ENCODE measurements at regions not wholly inside any gene's neighbourhood (a gene's known extent, or its start where the extent isn't known, plus 50 kb on each side); places are given as distances from the start of the nearest gene placed in this dataset.

- TF ChIP-seq, protein P1, sequence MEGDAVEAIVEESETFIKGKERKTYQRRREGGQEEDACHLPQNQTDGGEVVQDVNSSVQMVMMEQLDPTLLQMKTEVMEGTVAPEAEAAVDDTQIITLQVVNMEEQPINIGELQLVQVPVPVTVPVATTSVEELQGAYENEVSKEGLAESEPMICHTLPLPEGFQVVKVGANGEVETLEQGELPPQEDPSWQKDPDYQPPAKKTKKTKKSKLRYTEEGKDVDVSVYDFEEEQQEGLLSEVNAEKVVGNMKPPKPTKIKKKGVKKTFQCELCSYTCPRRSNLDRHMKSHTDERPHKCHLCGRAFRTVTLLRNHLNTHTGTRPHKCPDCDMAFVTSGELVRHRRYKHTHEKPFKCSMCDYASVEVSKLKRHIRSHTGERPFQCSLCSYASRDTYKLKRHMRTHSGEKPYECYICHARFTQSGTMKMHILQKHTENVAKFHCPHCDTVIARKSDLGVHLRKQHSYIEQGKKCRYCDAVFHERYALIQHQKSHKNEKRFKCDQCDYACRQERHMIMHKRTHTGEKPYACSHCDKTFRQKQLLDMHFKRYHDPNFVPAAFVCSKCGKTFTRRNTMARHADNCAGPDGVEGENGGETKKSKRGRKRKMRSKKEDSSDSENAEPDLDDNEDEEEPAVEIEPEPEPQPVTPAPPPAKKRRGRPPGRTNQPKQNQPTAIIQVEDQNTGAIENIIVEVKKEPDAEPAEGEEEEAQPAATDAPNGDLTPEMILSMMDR (IDR thresholded peaks at IDR 0.05; ENCODE audit: low read depth, low read length): no peak
- H3K4me3 ChIP-seq (ENCODE audit: low read depth, low read length): no peak overlapping the region
These were observed 168.5 kb upstream of the DMD start for GRCh38 chrX:33379839-33380238.

GRCh38 chrX:33357606-33358005 lies 146.3 kb upstream of the DMD start:
- TF ChIP-seq, protein P1 (IDR thresholded peaks at IDR 0.05; ENCODE audit: low read depth, low read length): no peak
- no peak overlapping the region for H3K4me3 ChIP-seq (ENCODE audit: low read depth, low read length)

- no peak overlapping the region for H3K4me3 ChIP-seq (ENCODE audit: low read depth, low read length)
- TF ChIP-seq, protein P1 (IDR thresholded peaks at IDR 0.05; ENCODE audit: low read depth, low read length): no peak
These were observed 127.9 kb upstream of the DMD start for GRCh38 chrX:33339219-33339618.

DNA sequence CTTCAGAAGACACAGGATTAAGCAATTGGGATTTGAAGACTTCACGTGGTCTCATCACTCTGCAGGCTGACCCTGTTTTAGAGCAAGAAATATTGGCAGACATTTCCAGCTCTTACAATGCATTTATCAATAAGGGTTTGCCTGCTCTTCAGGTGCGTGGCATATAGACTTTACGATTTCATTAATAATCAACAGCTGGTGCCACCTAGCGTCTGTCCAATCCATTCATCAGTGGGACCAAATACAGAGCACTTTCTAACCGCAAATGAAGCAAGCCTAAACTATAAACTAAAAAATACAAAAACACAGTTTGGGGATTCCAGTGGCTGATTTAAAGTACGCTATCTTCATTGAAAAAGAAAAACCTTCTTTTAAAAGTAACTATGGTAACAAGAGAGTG lies 125.4 kb upstream of the DMD start:
- TF ChIP-seq, protein P1 (IDR thresholded peaks at IDR 0.05; ENCODE audit: low read depth, low read length): no peak
- H3K4me3 ChIP-seq (ENCODE audit: low read depth, low read length): no peak overlapping the region

GRCh38 chrX:33333271-33333670 lies 121.9 kb upstream of the DMD start:
- TF ChIP-seq, protein P1 (IDR thresholded peaks at IDR 0.05; ENCODE audit: low read depth, low read length): no peak
- H3K4me3 ChIP-seq (ENCODE audit: low read depth, low read length): no peak overlapping the region

- no peak overlapping the region for H3K4me3 ChIP-seq (ENCODE audit: low read depth, low read length)
- TF ChIP-seq, protein P1 (IDR thresholded peaks at IDR 0.05; ENCODE audit: low read depth, low read length): no peak
These were observed 119.4 kb upstream of the DMD start for GRCh38 chrX:33330798-33331197.

- no peak overlapping the region for H3K4me3 ChIP-seq (ENCODE audit: low read depth, low read length)
- TF ChIP-seq, protein P1 (IDR thresholded peaks at IDR 0.05; ENCODE audit: low read depth, low read length): no peak
These were observed 112.8 kb upstream of the DMD start for GRCh38 chrX:33324099-33324498.

Data from WI38 (cell line).